Psoas muscle (tissue), 7 donors: ENCODE measurements at regions not wholly inside any gene's neighbourhood (a gene's known extent, or its start where the extent isn't known, plus 50 kb on each side); places are given as distances from the start of the nearest gene placed in this dataset.

Experiments used
- ATAC-seq, 4 donors: fragments of 200-7000 bp; cut with Tn5 transposase; one replicate each; pipeline ENCODE4 v1.9.1; 2020; ENCODE audit warnings: moderate library complexity in 3 of 4, mild to moderate bottlenecking in 2 of 4
- DNase-seq, 2 donors: peaks; one replicate each; pipeline ENCODE4 v3.0.0-alpha.2; 2020
- H3K27ac ChIP-seq: fragments of 200-600 bp; one replicate; pipeline ENCODE4 v1.8.0; 2022
- H3K27me3 ChIP-seq, 3 donors: fragments of 200-600 bp in 1 of 3; one replicate each; pipeline versions ENCODE4 v1.6.1 to v1.8.0; 2013 to 2022; ENCODE audit warnings: low read length in 2 of 3, mild to moderate bottlenecking in 2 of 3, moderate library complexity in 1 of 3; ENCODE audit not compliant: insufficient read depth in 3 of 3
- H3K36me3 ChIP-seq, 2 donors: fragments of 200-600 bp in 1 of 2; one replicate each; pipeline versions ENCODE4 v1.6.1 to v1.8.0; 2013 to 2022; ENCODE audit warnings: low read depth in 1 of 2, mild to moderate bottlenecking in 1 of 2, moderate library complexity in 1 of 2; ENCODE audit not compliant: insufficient read depth in 1 of 2
- H3K4me1 ChIP-seq: fragments of 200-600 bp; one replicate; pipeline ENCODE4 v1.8.0; 2022
- H3K4me3 ChIP-seq: fragments of 200-600 bp; one replicate; pipeline ENCODE4 v1.8.0; 2022; ENCODE audit warnings: mild to moderate bottlenecking
- H3K9me3 ChIP-seq: fragments of 200-600 bp; one replicate; pipeline ENCODE4 v1.8.0; 2022
- WGBS, 3 donors: extraction: QIAGEN DNeasy Blood & Tissue Kit; methylation state at CpG; one replicate each; pipeline versions ENCODE4 v1.1.6 to v1.1.7; 2013; 5-methylcytosine and 5-hydroxymethylcytosine counted together
- intact Hi-C, 2 donors: fragments of 100-400 bp; cut with DNase I; formaldehyde crosslinking; loops; one replicate each; pipeline versions ENCODE4 v1.11.0 to v1.14.2; 2022
- TF ChIP-seq, protein P1 (sequence below): fragments of 200-600 bp; IDR thresholded peaks from one replicate; pipeline ENCODE4 v1.8.0; 2022; ENCODE audit warnings: antibody characterized with exemption
- donor health status: healthy with polysubstance abuse.
- donor health status: DM: no; HTN: no; CAD: no; lungs with moderate emphysema.
- donor health status: Bipolar disorder and iron deficiency.
- donor health status: healthy.
- donor health status: DM: yes; HTN: yes; CAD: no.
- donor health status: DM: no; HTN: no; CAD: no.
- donor health status: DM: yes; HTN: yes; CAD: no.

DNA sequence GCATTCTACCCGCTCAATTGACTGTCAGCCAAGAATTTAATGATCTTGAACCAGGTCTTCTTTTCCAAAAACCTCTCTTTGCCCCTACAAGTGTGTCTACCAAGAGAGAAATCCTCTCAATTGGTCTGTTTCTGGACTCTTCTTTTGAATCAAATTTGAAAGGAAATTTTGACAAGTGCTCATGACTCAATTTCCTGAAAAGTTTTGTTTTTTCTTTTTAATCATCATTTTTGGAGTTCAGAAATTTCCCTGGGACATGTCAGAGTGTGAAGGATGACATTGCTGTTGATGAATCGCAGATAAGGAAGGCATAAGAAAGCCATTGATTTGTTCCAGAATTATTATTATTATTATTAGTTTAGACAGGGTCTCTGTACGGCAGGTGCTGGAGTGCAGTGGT is 88.2 kb upstream of the AKT3 start:
- Histone ChIP-seq H3K36me3 (no peaks in the 10 kb centered on the region), H3K4me3 (no peak overlapping the region), H3K9me3 (no peaks in the 10 kb centered on the region), H3K27ac (no peak overlapping the region), H3K27me3 (peaks cover 0 to 5% (median 0%) of the 10 kb centered on the region in 3 donors), H3K4me1 (no peaks in the 10 kb centered on the region)
- no peak for ATAC-seq
- TF ChIP-seq, protein P1, sequence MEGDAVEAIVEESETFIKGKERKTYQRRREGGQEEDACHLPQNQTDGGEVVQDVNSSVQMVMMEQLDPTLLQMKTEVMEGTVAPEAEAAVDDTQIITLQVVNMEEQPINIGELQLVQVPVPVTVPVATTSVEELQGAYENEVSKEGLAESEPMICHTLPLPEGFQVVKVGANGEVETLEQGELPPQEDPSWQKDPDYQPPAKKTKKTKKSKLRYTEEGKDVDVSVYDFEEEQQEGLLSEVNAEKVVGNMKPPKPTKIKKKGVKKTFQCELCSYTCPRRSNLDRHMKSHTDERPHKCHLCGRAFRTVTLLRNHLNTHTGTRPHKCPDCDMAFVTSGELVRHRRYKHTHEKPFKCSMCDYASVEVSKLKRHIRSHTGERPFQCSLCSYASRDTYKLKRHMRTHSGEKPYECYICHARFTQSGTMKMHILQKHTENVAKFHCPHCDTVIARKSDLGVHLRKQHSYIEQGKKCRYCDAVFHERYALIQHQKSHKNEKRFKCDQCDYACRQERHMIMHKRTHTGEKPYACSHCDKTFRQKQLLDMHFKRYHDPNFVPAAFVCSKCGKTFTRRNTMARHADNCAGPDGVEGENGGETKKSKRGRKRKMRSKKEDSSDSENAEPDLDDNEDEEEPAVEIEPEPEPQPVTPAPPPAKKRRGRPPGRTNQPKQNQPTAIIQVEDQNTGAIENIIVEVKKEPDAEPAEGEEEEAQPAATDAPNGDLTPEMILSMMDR: no peak
- intact Hi-C loops: no loop called here
- 83 to 87% (median 85%) methylated on average over 3 of the region's 3 CpGs for WGBS, 3 donors
- no peak for DNase-seq

GRCh38 chr1:243933495-243933894 is 83.5 kb upstream of the AKT3 start:
- intact Hi-C loops: no loop called here
- 94 to 96% (median 95%) methylated on average over 4 of the region's 4 CpGs for WGBS, 3 donors
- no peaks in the 10 kb centered on the region for H3K9me3 ChIP-seq
- H3K36me3 ChIP-seq: no peaks in the 10 kb centered on the region
- no peaks in the 10 kb centered on the region for H3K4me1 ChIP-seq
- ATAC-seq: no peak
- TF ChIP-seq, protein P1: no peak
- DNase-seq: no peak
- no peak overlapping the region for H3K4me3 ChIP-seq
- H3K27me3 ChIP-seq: peaks cover 0 to 17% (median 0%) of the 10 kb centered on the region in 3 donors
- no peak overlapping the region for H3K27ac ChIP-seq

- Histone ChIP-seq H3K4me1 (no peaks in the 10 kb centered on the region), H3K36me3 (no peaks in the 10 kb centered on the region), H3K27me3 (peaks cover 0 to 17% (median 0%) of the 10 kb centered on the region in 3 donors), H3K9me3 (no peaks in the 10 kb centered on the region), H3K4me3 (no peak overlapping the region), H3K27ac (no peak overlapping the region)
- 89 to 91% (median 90%) methylated on average over 4 of the region's 4 CpGs for WGBS, 3 donors
- intact Hi-C loops: no loop called here
- DNase-seq (no peak), ATAC-seq (no peak)
- TF ChIP-seq, protein P1: no peak
Measured at GRCh38 chr1:243931957-243932356, 81.9 kb upstream of the AKT3 start.

DNA sequence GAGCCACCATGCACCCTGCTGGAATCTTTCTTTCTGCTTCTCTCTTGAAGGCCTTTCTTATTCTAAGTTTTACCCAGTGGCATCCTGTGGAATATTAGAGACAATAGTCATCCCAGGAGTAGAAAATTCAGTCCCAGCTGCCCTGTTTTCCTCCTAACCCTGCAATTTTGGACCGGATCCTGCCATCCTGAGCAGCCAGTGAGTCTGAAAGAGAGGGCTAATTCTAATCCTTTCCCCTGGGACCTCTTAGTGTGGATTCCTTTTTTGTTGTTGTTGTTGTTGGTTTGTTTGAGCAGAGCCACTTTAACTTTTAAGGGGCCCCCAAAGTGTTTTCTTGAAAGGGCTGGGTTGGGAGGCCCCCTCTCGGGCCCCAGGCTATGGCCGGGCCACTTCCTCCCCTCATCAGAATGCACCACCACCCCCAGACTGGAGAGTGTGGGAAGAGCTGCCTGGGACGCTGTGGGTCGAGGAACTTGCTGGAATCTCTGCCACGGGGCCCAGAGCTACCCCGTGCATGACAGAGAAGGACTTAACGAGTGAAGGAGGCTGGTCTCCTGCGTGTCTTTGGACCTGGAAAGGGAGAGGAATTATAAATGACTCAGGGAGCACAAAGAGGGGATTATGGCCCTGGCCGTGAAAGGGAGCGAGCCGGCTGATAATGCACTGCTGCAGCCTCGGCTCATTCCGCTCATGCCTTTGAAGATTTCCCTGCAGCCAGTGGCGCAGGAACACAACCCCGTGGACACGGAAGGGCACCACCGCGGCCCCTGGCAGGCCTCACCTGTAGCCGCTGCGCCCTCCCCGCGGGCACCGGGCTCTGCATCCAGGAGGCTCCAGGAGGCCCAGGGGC is 81.0 kb upstream of the AKT3 start:
- DNase-seq: no peak
- intact Hi-C loops: no loop called here
- no peaks in the 10 kb centered on the region for H3K9me3 ChIP-seq
- peaks cover 0 to 17% (median 0%) of the 10 kb centered on the region in 3 donors for H3K27me3 ChIP-seq
- H3K4me1 ChIP-seq: no peaks in the 10 kb centered on the region
- TF ChIP-seq, protein P1: no peak
- whole genome bisulfite sequencing, 3 donors: 25 to 27% (median 27%) methylated on average over 23 to 24 of the region's 24 CpGs
- no peak overlapping the region for H3K4me3 ChIP-seq
- no peak overlapping the region for H3K27ac ChIP-seq
- H3K36me3 ChIP-seq: no peaks in the 10 kb centered on the region
- no peak for ATAC-seq
